SU-DHL-6 (cell line): ENCODE measurements at regions not wholly inside any gene's neighbourhood (a gene's known extent, or its start where the extent isn't known, plus 50 kb on each side); places are given as distances from the start of the nearest gene placed in this dataset.

ENCODE experiments used
- H2AFZ ChIP-seq: fragments of 200-600 bp; sonication (generic); 2 replicates; pipeline ENCODE4 v1.6.1; 2014; ENCODE audit warnings: low read depth, mild to moderate bottlenecking, moderate library complexity, mixed read lengths, antibody characterized with exemption, low read length; ENCODE audit not compliant: severe bottlenecking
- H3F3A ChIP-seq: fragments of 200-600 bp; shearing (Covaris generic); 2 replicates; pipeline ENCODE4 v1.6.0; 2016; ENCODE audit warnings: antibody characterized with exemption, mild to moderate bottlenecking; ENCODE audit not compliant: insufficient read depth
- H3K27ac ChIP-seq: fragments of 200-600 bp; sonication (generic); 2 replicates; pipeline ENCODE4 v1.5.1; 2016; ENCODE audit warnings: low read depth, mild to moderate bottlenecking, low read length, moderate library complexity, mixed read lengths
- H3K27me3 ChIP-seq: fragments of 200-600 bp; sonication (generic), shearing (Covaris generic); 2 replicates; pipeline ENCODE4 v1.6.0; 2014; ENCODE audit warnings: mild to moderate bottlenecking, low read length
- H3K36me3 ChIP-seq: fragments of 200-600 bp; sonication (generic); 2 replicates; pipeline ENCODE4 v1.6.1; 2014; ENCODE audit warnings: mild to moderate bottlenecking, low read length, mixed read lengths
- H3K4me2 ChIP-seq: fragments of 300-600, 200-600 bp; shearing (Covaris generic), sonication (generic); 2 replicates; pipeline ENCODE4 v1.6.0; 2014; ENCODE audit warnings: low read length, low read depth, mild to moderate bottlenecking; ENCODE audit not compliant: poor library complexity, severe bottlenecking
- H3K4me3 ChIP-seq: fragments of 200-600 bp; sonication (generic); 2 replicates; pipeline ENCODE4 v1.5.1; 2014; ENCODE audit warnings: antibody characterized with exemption, low read length, mild to moderate bottlenecking, mixed read lengths; ENCODE audit not compliant: insufficient read depth, poor library complexity, severe bottlenecking
- H3K79me2 ChIP-seq: fragments of 200-600 bp; sonication (generic); 2 replicates; pipeline ENCODE4 v1.6.1; 2014; ENCODE audit warnings: mild to moderate bottlenecking, low read length, moderate library complexity; ENCODE audit not compliant: insufficient read depth
- H3K9ac ChIP-seq: fragments of 200-600 bp; sonication (generic); 2 replicates; pipeline ENCODE4 v1.7.0; 2014; ENCODE audit warnings: mild to moderate bottlenecking, low read length
- H3K9me2 ChIP-seq: fragments of 200-600 bp; sonication (generic); replicated peaks from 2 replicates; pipeline ENCODE4 v1.6.1; 2014; ENCODE audit warnings: low read length; ENCODE audit not compliant: insufficient read depth
- H3K9me3 ChIP-seq: fragments of 200-600 bp; sonication (generic); 2 replicates; pipeline ENCODE4 v1.6.1; 2014; ENCODE audit warnings: low read length, mixed read lengths; ENCODE audit not compliant: insufficient read depth
- H4K20me1 ChIP-seq: fragments of 200-600 bp; sonication (generic); 2 replicates; pipeline ENCODE4 v1.6.1; 2014; ENCODE audit warnings: low read depth, mild to moderate bottlenecking, antibody characterized with exemption, low read length, moderate library complexity, mixed read lengths
- EZH2phosphoT487 ChIP-seq: fragments of 200-600 bp; sonication (generic), shearing (Covaris generic); conservative IDR thresholded peaks from 2 replicates; pipeline ENCODE4 v1.6.1; 2018; ENCODE audit warnings: mild to moderate bottlenecking, antibody characterized with exemption, low read length, moderate library complexity, mixed read lengths
- TF ChIP-seq, protein P1 (sequence below): fragments of 200-600 bp; sonication (generic); IDR thresholded peaks from one replicate; pipeline ENCODE4 v1.5.1; 2017; ENCODE audit warnings: antibody characterized with exemption, mild to moderate bottlenecking, low read length, moderate library complexity; ENCODE audit not compliant: insufficient read depth, poor library complexity, severe bottlenecking

GRCh38 chr10:111273235-111273634 lies 196.4 kb downstream of the ADRA2A start:
- no peak for TF ChIP-seq EZH2phosphoT487
- TF ChIP-seq, protein P1, sequence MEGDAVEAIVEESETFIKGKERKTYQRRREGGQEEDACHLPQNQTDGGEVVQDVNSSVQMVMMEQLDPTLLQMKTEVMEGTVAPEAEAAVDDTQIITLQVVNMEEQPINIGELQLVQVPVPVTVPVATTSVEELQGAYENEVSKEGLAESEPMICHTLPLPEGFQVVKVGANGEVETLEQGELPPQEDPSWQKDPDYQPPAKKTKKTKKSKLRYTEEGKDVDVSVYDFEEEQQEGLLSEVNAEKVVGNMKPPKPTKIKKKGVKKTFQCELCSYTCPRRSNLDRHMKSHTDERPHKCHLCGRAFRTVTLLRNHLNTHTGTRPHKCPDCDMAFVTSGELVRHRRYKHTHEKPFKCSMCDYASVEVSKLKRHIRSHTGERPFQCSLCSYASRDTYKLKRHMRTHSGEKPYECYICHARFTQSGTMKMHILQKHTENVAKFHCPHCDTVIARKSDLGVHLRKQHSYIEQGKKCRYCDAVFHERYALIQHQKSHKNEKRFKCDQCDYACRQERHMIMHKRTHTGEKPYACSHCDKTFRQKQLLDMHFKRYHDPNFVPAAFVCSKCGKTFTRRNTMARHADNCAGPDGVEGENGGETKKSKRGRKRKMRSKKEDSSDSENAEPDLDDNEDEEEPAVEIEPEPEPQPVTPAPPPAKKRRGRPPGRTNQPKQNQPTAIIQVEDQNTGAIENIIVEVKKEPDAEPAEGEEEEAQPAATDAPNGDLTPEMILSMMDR = no peak
- Histone ChIP-seq H3K4me3 (no peak overlapping the region), H4K20me1 (no peaks in the 10 kb centered on the region), H3F3A (no peaks in the 10 kb centered on the region), H3K27me3 (no peaks in the 10 kb centered on the region), H3K9ac (no peak overlapping the region), H3K27ac (no peak overlapping the region), H3K9me2 (no peaks in the 10 kb centered on the region), H3K36me3 (no peaks in the 10 kb centered on the region), H3K4me2 (no peak overlapping the region), H3K79me2 (no peaks in the 10 kb centered on the region), H3K9me3 (no peaks in the 10 kb centered on the region), H2AFZ (no peak overlapping the region)

- H3K79me2 ChIP-seq = no peaks in the 10 kb centered on the region
- TF ChIP-seq, protein P1 = no peak
- no peak for TF ChIP-seq EZH2phosphoT487
- no peak overlapping the region for H3K4me3 ChIP-seq
- H3K9me2 ChIP-seq = no peaks in the 10 kb centered on the region
- H3K27me3 ChIP-seq = no peaks in the 10 kb centered on the region
- H3K9ac ChIP-seq = no peak overlapping the region
- H4K20me1 ChIP-seq = no peaks in the 10 kb centered on the region
- H3K27ac ChIP-seq = no peak overlapping the region
- no peak overlapping the region for H3K4me2 ChIP-seq
- no peaks in the 10 kb centered on the region for H3K9me3 ChIP-seq
- no peaks in the 10 kb centered on the region for H3K36me3 ChIP-seq
- H3F3A ChIP-seq = no peaks in the 10 kb centered on the region
- no peak overlapping the region for H2AFZ ChIP-seq
Measured at GRCh38 chr10:111273635-111274034, 196.8 kb downstream of the ADRA2A start.

DNA sequence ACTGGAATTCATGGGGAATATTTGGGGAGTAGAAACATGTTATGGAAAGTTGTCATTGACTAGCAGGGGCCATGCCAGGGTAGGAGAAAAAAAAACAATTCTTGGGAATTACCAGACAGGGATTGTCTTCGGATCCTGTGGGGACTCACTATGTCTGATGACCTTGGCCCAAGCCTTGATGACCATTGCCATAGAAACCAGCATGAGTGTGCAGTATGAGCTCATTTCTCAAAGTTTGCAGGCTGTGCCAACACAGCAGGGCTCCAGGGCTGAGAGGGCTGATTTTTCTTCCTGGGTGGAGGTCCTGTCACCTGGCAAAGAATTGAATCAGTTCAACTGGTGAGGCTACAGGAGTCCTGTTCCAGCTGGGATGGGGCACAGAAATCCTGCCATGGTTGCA lies 198.3 kb downstream of the ADRA2A start:
- Histone ChIP-seq H3K9me3 (no peaks in the 10 kb centered on the region), H2AFZ (no peak overlapping the region), H3K4me3 (no peak overlapping the region)

More for the DNA sequence above, 198.3 kb downstream of the ADRA2A start:
- TF ChIP-seq, protein P1 = no peak
- TF ChIP-seq EZH2phosphoT487 = no peak
- Histone ChIP-seq H3K9me2 (no peaks in the 10 kb centered on the region), H3K79me2 (no peaks in the 10 kb centered on the region), H3F3A (no peaks in the 10 kb centered on the region), H3K4me2 (no peak overlapping the region), H4K20me1 (no peaks in the 10 kb centered on the region), H3K27ac (no peak overlapping the region), H3K36me3 (no peaks in the 10 kb centered on the region), H3K27me3 (no peaks in the 10 kb centered on the region), H3K9ac (no peak overlapping the region)
